ENCODE measurements at regions not wholly inside any gene's neighbourhood (a gene's known extent, or its start where the extent isn't known, plus 50 kb on each side); places are given as distances from the start of the nearest gene placed in this dataset.

GRCh38 chr6:141501616-141502015, 631.1 kb upstream of the GJE1 start:
- Histone ChIP-seq H3K4me1 (no peaks in the 10 kb centered on the region), H3K27me3 (no peaks in the 10 kb centered on the region), H3K9me3 (peaks cover 0 to 18% (median 0%) of the 10 kb centered on the region in 3 donors), H3K4me3 (no peak overlapping the region), H3K27ac (no peak overlapping the region), H3K36me3 (no peaks in the 10 kb centered on the region)
- no peak for ATAC-seq
- TF ChIP-seq POLR2A (IDR thresholded peaks at IDR 0.05): no peak
- no peak for TF ChIP-seq CTCF (IDR thresholded peaks at IDR 0.05)
- no peak for TF ChIP-seq EP300 (IDR thresholded peaks at IDR 0.05)
- TF ChIP-seq POLR2AphosphoS5 (IDR thresholded peaks at IDR 0.05): no peak
- 67 to 92% methylated on average over 1 of the region's 1 CpG for WGBS, 2 donors (ENCODE audit: low coverage in 1 of 2)

- Histone ChIP-seq H3K27ac (no peak overlapping the region), H3K4me3 (no peak overlapping the region), H3K9me3 (no peaks in the 10 kb centered on the region), H3K36me3 (no peaks in the 10 kb centered on the region), H3K27me3 (no peaks in the 10 kb centered on the region), H3K4me1 (no peaks in the 10 kb centered on the region)
- no peak for ATAC-seq
- WGBS, 2 donors (ENCODE audit: low coverage in 1 of 2): 80 to 100% methylated on average over 1 to 3 of the region's 3 CpGs
- TF ChIP-seq POLR2A (IDR thresholded peaks at IDR 0.05): no peak
- no peak for TF ChIP-seq EP300 (IDR thresholded peaks at IDR 0.05)
- no peak for TF ChIP-seq CTCF (IDR thresholded peaks at IDR 0.05)
- no peak for TF ChIP-seq POLR2AphosphoS5 (IDR thresholded peaks at IDR 0.05)
Measured at GRCh38 chr6:141498977-141499376, 633.7 kb upstream of the GJE1 start.

GRCh38 chr6:141492521-141493284, 640.0 kb upstream of the GJE1 start:
- no peak for ATAC-seq
- Histone ChIP-seq H3K36me3 (no peaks in the 10 kb centered on the region), H3K4me3 (no peak overlapping the region), H3K9me3 (no peaks in the 10 kb centered on the region), H3K27me3 (no peaks in the 10 kb centered on the region), H3K4me1 (no peaks in the 10 kb centered on the region), H3K27ac (no peak overlapping the region)
- WGBS, 2 donors (ENCODE audit: low coverage in 1 of 2): 72 to 95% methylated on average over 2 of the region's 2 CpGs
- TF ChIP-seq CTCF (IDR thresholded peaks at IDR 0.05) (no peak), POLR2A (IDR thresholded peaks at IDR 0.05) (no peak), POLR2AphosphoS5 (IDR thresholded peaks at IDR 0.05) (no peak), EP300 (IDR thresholded peaks at IDR 0.05) (no peak)

- TF ChIP-seq POLR2A (IDR thresholded peaks at IDR 0.05): no peak
- TF ChIP-seq EP300 (IDR thresholded peaks at IDR 0.05): no peak
- H3K9me3 ChIP-seq: no peaks in the 10 kb centered on the region
- no peak for ATAC-seq
- no peak overlapping the region for H3K4me3 ChIP-seq
- H3K36me3 ChIP-seq: no peaks in the 10 kb centered on the region
- H3K27ac ChIP-seq: no peak overlapping the region
- no peaks in the 10 kb centered on the region for H3K27me3 ChIP-seq
- no peaks in the 10 kb centered on the region for H3K4me1 ChIP-seq
Measured at GRCh38 chr6:141491684-141492083, 641.0 kb upstream of the GJE1 start.

- Histone ChIP-seq H3K9me3 (no peaks in the 10 kb centered on the region), H3K27ac (no peak overlapping the region), H3K27me3 (no peaks in the 10 kb centered on the region), H3K4me1 (no peaks in the 10 kb centered on the region), H3K36me3 (no peaks in the 10 kb centered on the region), H3K4me3 (no peak overlapping the region)
- no peak for ATAC-seq
- TF ChIP-seq POLR2AphosphoS5 (IDR thresholded peaks at IDR 0.05) (no peak), EP300 (IDR thresholded peaks at IDR 0.05) (no peak)
- WGBS, 2 donors (ENCODE audit: low coverage in 1 of 2): 95 to 100% methylated on average over 2 to 3 of the region's 3 CpGs
Measured at GRCh38 chr6:141490982-141491381, 641.7 kb upstream of the GJE1 start.

GRCh38 chr6:141488488-141488887, 644.2 kb upstream of the GJE1 start:
- peaks cover 0 to 7% (median 0%) of the 10 kb centered on the region in 3 donors for H3K4me1 ChIP-seq
- 17 to 30% methylated on average over 1 of the region's 1 CpG for WGBS, 2 donors (ENCODE audit: low coverage in 1 of 2)
- no peaks in the 10 kb centered on the region for H3K27me3 ChIP-seq
- no peak for TF ChIP-seq EP300 (IDR thresholded peaks at IDR 0.05)
- no peak for TF ChIP-seq POLR2AphosphoS5 (IDR thresholded peaks at IDR 0.05)
- TF ChIP-seq CTCF (IDR thresholded peaks at IDR 0.05): no peak
- TF ChIP-seq POLR2A (IDR thresholded peaks at IDR 0.05): no peak
- no peak overlapping the region for H3K4me3 ChIP-seq
- no peaks in the 10 kb centered on the region for H3K36me3 ChIP-seq
- no peak for ATAC-seq
- H3K9me3 ChIP-seq: no peaks in the 10 kb centered on the region
- H3K27ac ChIP-seq: no peak overlapping the region
